Erythroblast (primary cell): ENCODE measurements at regions not wholly inside any gene's neighbourhood (a gene's known extent, or its start where the extent isn't known, plus 50 kb on each side); places are given as distances from the start of the nearest gene placed in this dataset.

Experiments
- GATA1 ChIP-seq: IDR thresholded peaks from 2 replicates; pipeline ENCODE4 v1.6.1; 2011; ENCODE audit warnings: low read depth, mild to moderate bottlenecking, control low read depth, low read length, moderate library complexity
- POLR2A ChIP-seq: IDR thresholded peaks from 2 replicates; pipeline ENCODE4 v1.6.1; 2011; ENCODE audit warnings: mild to moderate bottlenecking, low read length

DNA sequence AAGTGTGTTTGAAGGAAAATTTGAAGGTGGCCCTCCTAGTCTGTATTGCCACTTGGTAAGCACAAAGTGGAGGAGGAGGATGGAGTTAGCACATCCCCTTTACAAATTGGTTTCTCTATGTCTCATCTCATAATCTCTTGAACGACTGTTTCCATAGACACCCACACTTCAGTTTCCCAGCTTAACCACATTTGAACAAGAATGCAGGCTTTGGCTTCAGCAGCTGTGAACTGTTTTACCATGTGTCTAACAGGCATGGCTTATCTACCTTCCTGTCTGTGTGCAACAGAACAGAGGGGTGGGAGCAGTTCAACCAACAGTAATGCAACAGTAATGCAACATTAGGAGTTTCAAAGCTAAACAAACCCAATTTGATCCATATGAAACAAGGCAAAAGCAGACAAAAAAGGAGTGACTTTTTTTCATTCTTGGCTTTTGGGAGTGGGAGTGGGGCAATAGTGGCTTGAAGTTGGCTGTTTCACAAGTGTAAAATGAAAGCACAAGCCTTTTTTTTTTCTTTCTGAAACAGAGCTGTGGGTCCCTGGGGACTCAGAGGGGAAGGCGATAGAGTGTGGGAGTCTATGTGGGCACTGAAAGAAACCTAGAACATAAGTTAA lies 108.0 kb downstream of the ITM2A start:
- TF ChIP-seq POLR2A: no peak
- TF ChIP-seq GATA1: no peak
